ENCODE measurements at regions not wholly inside any gene's neighbourhood (a gene's known extent, or its start where the extent isn't known, plus 50 kb on each side); places are given as distances from the start of the nearest gene placed in this dataset.

- no peak for TF ChIP-seq PATZ1 (CRISPR knock-in tag; IDR thresholded peaks at IDR 0.05; ENCODE audit: borderline replicate concordance)
- TF ChIP-seq TOX (CRISPR knock-in tag; IDR thresholded peaks at IDR 0.05; ENCODE audit: borderline replicate concordance) = no peak
- no peak for TF ChIP-seq ZFP30 (CRISPR knock-in tag; IDR thresholded peaks at IDR 0.05)
Observed at GRCh38 chr5:61831736-61832135, 474.3 kb upstream of the KIF2A start (continued).

- ATAC-seq = no peak
- TF ChIP-seq PPARA (CRISPR knock-in tag; IDR thresholded peaks at IDR 0.05; ENCODE audit: borderline replicate concordance) (no peak), OSR1 (CRISPR knock-in tag; IDR thresholded peaks at IDR 0.05) (no peak)
Observed at GRCh38 chr5:61837788-61838187, 468.2 kb upstream of the KIF2A start.

- ATAC-seq = no peak
- TF ChIP-seq GLIS3 (CRISPR knock-in tag; IDR thresholded peaks at IDR 0.05) (no peak), OSR1 (CRISPR knock-in tag; IDR thresholded peaks at IDR 0.05) (no peak), CSRNP3 (CRISPR knock-in tag; IDR thresholded peaks at IDR 0.05) (no peak), ZC3H10 (CRISPR knock-in tag; IDR thresholded peaks at IDR 0.05) (no peak), CSDC2 (CRISPR knock-in tag; IDR thresholded peaks at IDR 0.05) (no peak), ZFP30 (CRISPR knock-in tag; IDR thresholded peaks at IDR 0.05) (no peak), ZNF70 (CRISPR knock-in tag; IDR thresholded peaks at IDR 0.05) (no peak), TCF4 (CRISPR knock-in tag; IDR thresholded peaks at IDR 0.05; ENCODE audit: borderline replicate concordance) (no peak), PATZ1 (CRISPR knock-in tag; IDR thresholded peaks at IDR 0.05; ENCODE audit: borderline replicate concordance) (no peak), ISL1 (CRISPR knock-in tag; IDR thresholded peaks at IDR 0.05) (no peak), ZFP3 (CRISPR knock-in tag; IDR thresholded peaks at IDR 0.05) (no peak), ESRRG (CRISPR knock-in tag; IDR thresholded peaks at IDR 0.05) (no peak), ZNF565 (CRISPR knock-in tag; conservative IDR thresholded peaks at IDR 0.05; ENCODE audit: low read depth) (no peak), POU6F1 (CRISPR knock-in tag; IDR thresholded peaks at IDR 0.05; ENCODE audit: borderline replicate concordance, low read depth) (no peak), PPARA (CRISPR knock-in tag; IDR thresholded peaks at IDR 0.05; ENCODE audit: borderline replicate concordance) (no peak), ZNF8 (CRISPR knock-in tag; IDR thresholded peaks at IDR 0.05) (no peak), SNAI2 (CRISPR knock-in tag; IDR thresholded peaks at IDR 0.05) (no peak), TOX (CRISPR knock-in tag; IDR thresholded peaks at IDR 0.05; ENCODE audit: borderline replicate concordance) (no peak)
Observed at GRCh38 chr5:61840361-61840760, 465.6 kb upstream of the KIF2A start.

GRCh38 chr5:61842840-61843239 lies 463.2 kb upstream of the KIF2A start:
- TF ChIP-seq PATZ1 (CRISPR knock-in tag; IDR thresholded peaks at IDR 0.05; ENCODE audit: borderline replicate concordance) = no peak
- no peak for TF ChIP-seq ESRRG (CRISPR knock-in tag; IDR thresholded peaks at IDR 0.05)
- no peak for ATAC-seq

- no peak for ATAC-seq
- TF ChIP-seq TSHZ2 (CRISPR knock-in tag; IDR thresholded peaks at IDR 0.05) (no peak), OSR1 (CRISPR knock-in tag; IDR thresholded peaks at IDR 0.05) (no peak), ZC3H10 (CRISPR knock-in tag; IDR thresholded peaks at IDR 0.05) (no peak), POU6F1 (CRISPR knock-in tag; IDR thresholded peaks at IDR 0.05; ENCODE audit: borderline replicate concordance, low read depth) (no peak), ZNF8 (CRISPR knock-in tag; IDR thresholded peaks at IDR 0.05) (no peak), ZNF565 (CRISPR knock-in tag; conservative IDR thresholded peaks at IDR 0.05; ENCODE audit: low read depth) (no peak), SNAI2 (CRISPR knock-in tag; IDR thresholded peaks at IDR 0.05) (no peak)
Observed at GRCh38 chr5:61850696-61851095, 455.3 kb upstream of the KIF2A start.
